HepG2 (cell line): ENCODE measurements at regions not wholly inside any gene's neighbourhood (a gene's known extent, or its start where the extent isn't known, plus 50 kb on each side); places are given as distances from the start of the nearest gene placed in this dataset.
"Not testable (repeated sequence)": the region's sequence is repeated elsewhere in the genome, so short reads cannot be mapped to it uniquely, and the experiment has no call there.

Experiments used
- ATAC-seq: fragments of 200-7000 bp; cut with Tn5 transposase; 3 replicates; pipeline ENCODE4 v1.9.1; 2020; ENCODE audit warnings: mild to moderate bottlenecking, moderate library complexity
- BruUV-seq: library from RNA; stranded (reverse); fragments of 400-500 nt; replicated peaks from 2 replicates; lab custom pipeline; 2021; lab: Mats Ljungman, UMichigan
- CTCF ChIA-PET: fragments of 300-600 bp; formaldehyde crosslinking; extraction: SDS; loops from one replicate; lab custom pipeline; 2021; ENCODE audit warnings: low total read pairs, inconsistent platforms, low intra/inter-chr PET ratio; lab: Yijun Ruan, JAX
- POLR2A ChIA-PET: fragments of 350-600 bp; sonication (Branson Sonifier 250); formaldehyde crosslinking; loops from one replicate; lab custom pipeline; 2020; ENCODE audit warnings: antibody characterized with exemption, inconsistent platforms; lab: Yijun Ruan, JAX
- DNase-seq: peaks from one replicate; pipeline ENCODE4 v3.0.0-alpha.2; 2015; ENCODE audit warnings: low spot score
- FAIRE-seq: peaks from 3 replicates; lab custom pipeline; 2011; peaks lifted over from hg19 to GRCh38; lab: Jason Lieb, UNC
- H2AFZ ChIP-seq: one replicate; pipeline ENCODE4 v1.6.1; 2011; ENCODE audit warnings: low read length, inconsistent platforms
- H3K27ac ChIP-seq: fragments of 300-600 bp; 3 replicates; pipeline ENCODE4 v1.8.0; 2011; ENCODE audit warnings: mixed run types, mild to moderate bottlenecking, mixed read lengths, low read length, inconsistent platforms; ENCODE audit not compliant: insufficient read depth; ENCODE audit errors: extremely low read length
- H3K27me3 ChIP-seq, 2 experiments: fragments of 200-600 bp in 1 of 2; 2 replicates in 1 of 2; 3 replicates in 1 of 2; pipeline versions ENCODE4 v1.6.0 to v1.8.0; 2011; ENCODE audit warnings: low read length in 2 of 2, mild to moderate bottlenecking in 2 of 2, moderate library complexity in 2 of 2, inconsistent platforms in 1 of 2; ENCODE audit not compliant: insufficient read depth in 2 of 2, control insufficient read depth in 1 of 2
- H3K36me3 ChIP-seq, 2 experiments: fragments of 200-600 bp in 1 of 2; replicated peaks in 1 of 2; 2 replicates in 1 of 2; 3 replicates in 1 of 2; pipeline versions ENCODE4 v1.5.1 to v1.8.0; 2011; ENCODE audit warnings: low read length in 2 of 2, inconsistent platforms in 1 of 2; ENCODE audit not compliant: insufficient read depth in 2 of 2, control insufficient read depth in 1 of 2
- H3K4me1 ChIP-seq: 2 replicates; pipeline ENCODE4 v1.5.1; 2012; ENCODE audit warnings: low read length, inconsistent platforms; ENCODE audit not compliant: insufficient read depth
- H3K4me2 ChIP-seq: 2 replicates; pipeline ENCODE4 v1.6.0; 2011; ENCODE audit warnings: low read depth, low read length, inconsistent platforms
- H3K4me3 ChIP-seq, 3 experiments: fragments of 200-600 bp in 1 of 3; sonication (generic), shearing (Covaris generic) in 1 of 3; replicated peaks in 1 of 3; 2 replicates each; pipeline ENCODE4 v1.5.1; 2011 to 2016; ENCODE audit warnings: low read length in 3 of 3, inconsistent platforms in 2 of 3, low read depth in 2 of 3, mild to moderate bottlenecking in 2 of 3, control low read depth in 1 of 3, mixed read lengths in 1 of 3; ENCODE audit not compliant: insufficient read depth in 1 of 3
- H3K79me2 ChIP-seq: one replicate; pipeline ENCODE4 v1.6.1; 2011; ENCODE audit warnings: low read length, inconsistent platforms; ENCODE audit not compliant: insufficient read depth
- H3K9ac ChIP-seq: 2 replicates; pipeline ENCODE4 v1.6.0; 2011; ENCODE audit warnings: mild to moderate bottlenecking, low read depth, low read length, inconsistent platforms; ENCODE audit not compliant: insufficient read depth
- H3K9me3 ChIP-seq: 2 replicates; pipeline ENCODE4 v1.5.1; 2012; ENCODE audit warnings: mild to moderate bottlenecking, low read length
- H4K20me1 ChIP-seq: 2 replicates; pipeline ENCODE4 v1.6.0; 2011; ENCODE audit warnings: inconsistent platforms, mild to moderate bottlenecking, low read length, moderate library complexity; ENCODE audit not compliant: insufficient read depth
- AFF4 ChIP-seq: sonication (generic); formaldehyde crosslinking; IDR thresholded peaks from 2 replicates; pipeline ENCODE4 v1.4.0; 2020; ENCODE audit warnings: missing genetic modification reagents
- FOXO4 ChIP-seq: sonication (generic); formaldehyde crosslinking; conservative IDR thresholded peaks from 2 replicates; pipeline ENCODE4 v1.8.1; 2023; ENCODE audit warnings: missing genetic modification reagents
- HES4 ChIP-seq: sonication (generic); formaldehyde crosslinking; IDR thresholded peaks from 2 replicates; pipeline ENCODE4 v1.9.0; 2021; ENCODE audit warnings: mild to moderate bottlenecking, missing genetic modification reagents, borderline replicate concordance
- IRF1 ChIP-seq: sonication (generic); formaldehyde crosslinking; IDR thresholded peaks from 2 replicates; pipeline ENCODE4 v1.4.0; 2020; ENCODE audit warnings: low read depth, mild to moderate bottlenecking, missing genetic modification reagents
- NFE2L2 ChIP-seq: fragments of 150-350 bp; IDR thresholded peaks from 2 replicates; pipeline ENCODE4 v1.6.1; 2014; ENCODE audit warnings: low read length
- SIN3B ChIP-seq: fragments of 150-350 bp; IDR thresholded peaks from 2 replicates; pipeline ENCODE4 v1.6.1; 2014; ENCODE audit warnings: low read length
- SKI ChIP-seq: fragments of 450-650 bp; IDR thresholded peaks from one replicate; pipeline ENCODE4 v1.6.1; 2018; ENCODE audit warnings: mild to moderate bottlenecking; ENCODE audit not compliant: partially characterized antibody
- TGIF2 ChIP-seq: IDR thresholded peaks from 2 replicates; pipeline ENCODE4 v1.6.1; 2016; ENCODE audit warnings: control low read depth, missing compliant biosample characterization
- TP53 ChIP-seq: sonication (generic); formaldehyde crosslinking; conservative IDR thresholded peaks from 2 replicates; pipeline ENCODE4 v1.4.0; 2020; ENCODE audit warnings: missing genetic modification reagents
- ZNF232 ChIP-seq: sonication (generic); formaldehyde crosslinking; IDR thresholded peaks from 2 replicates; pipeline ENCODE4 v1.4.0; 2020; ENCODE audit warnings: missing genetic modification reagents, borderline replicate concordance
- ZNF282 ChIP-seq: fragments of 450-650 bp; IDR thresholded peaks from 2 replicates; pipeline ENCODE4 v1.6.1; 2018; ENCODE audit not compliant: partially characterized antibody
- WGBS: methylation state at CpG from one replicate; pipeline ENCODE4 v1.1.6; 2017; ENCODE audit warnings: low lambda C conversion rate; 5-methylcytosine and 5-hydroxymethylcytosine counted together
- in situ Hi-C: cut with HindIII; loops from 2 replicates; pipeline ENCODE4 v1.10.0; 2017; ENCODE audit warnings: low pct_unique_long_range_greater_than_20kb; ENCODE audit not compliant: extremely low pct_ligation_motif_present
- intact Hi-C: fragments of 100-400 bp; cut with micrococcal nuclease; formaldehyde crosslinking; loops from one replicate; pipeline ENCODE4 v1.10.0; 2022; ENCODE audit not compliant: unreplicated experiment
- TF ChIP-seq, protein P1 (sequence below): sonication (generic); formaldehyde crosslinking; IDR thresholded peaks from 2 replicates; pipeline ENCODE4 v1.5.0; 2020; ENCODE audit warnings: missing genetic modification reagents, mild to moderate bottlenecking, borderline replicate concordance

GRCh38 chr2:31748746-31749145 is 168.0 kb upstream of the SRD5A2 start:
- H3K79me2 ChIP-seq, H2AFZ ChIP-seq, H3K36me3 ChIP-seq, CTCF ChIA-PET, H3K27me3 ChIP-seq, H3K27ac ChIP-seq, in situ Hi-C loops, H3K9ac ChIP-seq, POLR2A ChIA-PET, intact Hi-C loops, H3K4me1 ChIP-seq, DNase-seq, H4K20me1 ChIP-seq, H3K4me3 ChIP-seq, FAIRE-seq, ATAC-seq, H3K4me2 ChIP-seq, BruUV-seq: not testable (repeated sequence)
- H3K9me3 ChIP-seq: peaks cover 25% of the 10 kb centered on the region
- 38% methylated on average over 13 of the region's 13 CpGs for WGBS
- TF ChIP-seq, protein P1, sequence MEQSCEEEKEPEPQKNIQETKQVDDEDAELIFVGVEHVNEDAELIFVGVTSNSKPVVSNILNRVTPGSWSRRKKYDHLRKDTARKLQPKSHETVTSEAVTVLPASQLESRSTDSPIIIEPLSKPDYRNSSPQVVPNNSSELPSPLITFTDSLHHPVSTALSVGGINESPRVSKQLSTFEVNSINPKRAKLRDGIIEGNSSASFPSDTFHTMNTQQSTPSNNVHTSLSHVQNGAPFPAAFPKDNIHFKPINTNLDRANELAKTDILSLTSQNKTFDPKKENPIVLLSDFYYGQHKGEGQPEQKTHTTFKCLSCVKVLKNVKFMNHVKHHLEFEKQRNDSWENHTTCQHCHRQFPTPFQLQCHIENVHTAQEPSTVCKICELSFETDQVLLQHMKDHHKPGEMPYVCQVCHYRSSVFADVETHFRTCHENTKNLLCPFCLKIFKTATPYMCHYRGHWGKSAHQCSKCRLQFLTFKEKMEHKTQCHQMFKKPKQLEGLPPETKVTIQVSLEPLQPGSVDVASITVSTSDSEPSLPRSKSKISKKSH (CRISPR knock-in tag): peak; percentile 62; the same call in 1 of the 2 replicates

DNA sequence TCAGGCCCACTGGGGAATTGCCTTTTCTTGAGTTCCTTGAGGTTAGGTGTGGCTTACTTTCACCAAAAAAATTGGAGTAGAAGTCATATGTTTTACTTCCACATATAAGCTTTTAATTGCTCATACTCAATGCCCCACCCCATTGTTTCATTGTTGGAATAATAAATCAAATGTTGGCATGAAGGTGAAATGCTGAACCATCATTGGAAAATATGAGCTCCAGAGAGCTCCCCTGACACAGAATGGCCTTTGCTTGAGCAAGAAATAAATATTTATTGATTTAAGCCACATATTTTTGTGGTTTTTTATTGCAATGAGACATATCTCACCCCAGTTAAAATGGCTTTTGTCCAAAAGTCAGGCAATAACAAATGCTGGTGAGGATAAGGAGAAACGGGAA is 167.3 kb upstream of the SRD5A2 start:
- ATAC-seq (no peak), FAIRE-seq (no peak), DNase-seq (no peak)
- ChIA-PET CTCF (no interaction called here), POLR2A (no interaction called here)
- Histone ChIP-seq H3K27ac (no peak overlapping the region), H3K27me3 (no peaks in the 10 kb centered on the region; a peak in 1 of 5 replicates), H3K4me2 (no peak overlapping the region), H4K20me1 (no peaks in the 10 kb centered on the region), H3K4me3 (no peak overlapping the region), H2AFZ (no peak overlapping the region), H3K9me3 (peaks cover 21% of the 10 kb centered on the region), H3K36me3 (no peaks in the 10 kb centered on the region), H3K4me1 (no peaks in the 10 kb centered on the region), H3K9ac (no peak overlapping the region), H3K79me2 (no peaks in the 10 kb centered on the region)
- in situ Hi-C loops (no loop called here), intact Hi-C loops (no loop called here)
- no TSS peak for BruUV-seq
- 51% methylated on average over 1 of the region's 1 CpG for WGBS
- TF ChIP-seq FOXO4 (CRISPR knock-in tag) (no peak), SKI (no peak), AFF4 (CRISPR knock-in tag) (no peak), NFE2L2 (no peak), IRF1 (CRISPR knock-in tag) (no peak), ZNF232 (CRISPR knock-in tag) (no peak), HES4 (CRISPR knock-in tag) (no peak), ZNF282 (no peak), SIN3B (no peak), TGIF2 (CRISPR knock-in tag) (no peak), TP53 (no peak)
